Prostate gland (tissue), 1 donor: ENCODE measurements at regions not wholly inside any gene's neighbourhood (a gene's known extent, or its start where the extent isn't known, plus 50 kb on each side); places are given as distances from the start of the nearest gene placed in this dataset.

Experiments
- POLR2A ChIP-seq: fragments of 450-650 bp; IDR thresholded peaks from one replicate; pipeline ENCODE4 v1.6.1; 2016; ENCODE audit warnings: antibody characterized with exemption, mild to moderate bottlenecking
- POLR2AphosphoS5 ChIP-seq: sonication (generic); formaldehyde crosslinking; IDR thresholded peaks from one replicate; pipeline ENCODE4 v1.6.1; 2017; ENCODE audit warnings: antibody characterized with exemption

DNA sequence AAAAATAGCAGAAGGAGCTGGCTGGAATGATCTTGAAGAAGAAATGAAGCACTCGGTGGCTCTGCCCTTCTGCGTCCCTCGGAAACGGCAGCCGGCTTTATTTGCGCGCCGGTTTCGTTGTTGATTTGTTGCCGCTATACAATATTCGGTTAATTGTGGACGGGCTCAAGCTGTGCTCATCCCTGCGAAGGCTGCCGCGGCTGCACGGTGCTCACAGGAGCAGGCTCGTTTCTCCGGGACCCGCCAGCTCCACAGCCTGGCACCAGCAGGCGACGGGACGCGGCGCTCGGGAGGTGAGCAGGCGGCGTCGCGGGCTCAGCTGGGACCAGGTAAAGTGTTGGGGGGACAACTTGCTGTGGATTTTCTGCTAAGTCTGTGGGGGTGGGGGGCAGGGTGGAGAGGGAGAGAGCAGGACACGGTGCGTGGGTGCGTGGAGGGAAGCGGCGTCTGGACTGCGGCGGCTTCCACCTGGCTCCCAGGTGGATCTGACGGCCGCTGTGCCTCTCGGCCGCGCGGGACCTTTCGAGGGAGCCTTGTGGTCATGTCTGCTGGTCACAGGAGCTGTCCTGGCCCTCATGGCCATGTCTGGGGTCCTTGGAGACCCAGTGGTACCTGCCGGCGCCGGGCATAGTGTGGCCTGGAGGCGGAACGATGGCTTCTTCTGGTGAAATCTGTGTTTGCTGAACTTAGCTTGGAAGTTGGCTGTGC, 90.9 kb downstream of the TEX29 start:
- TF ChIP-seq POLR2A (no peak), POLR2AphosphoS5 (no peak)
